A549 (cell line): ENCODE measurements at regions not wholly inside any gene's neighbourhood (a gene's known extent, or its start where the extent isn't known, plus 50 kb on each side); places are given as distances from the start of the nearest gene placed in this dataset.

Experiments used
- ATAC-seq, 2 experiments: fragments of 200-7000 bp in 1 of 2; fragments of >200 bp in 1 of 2; cut with Nextera tagmentation in 1 of 2; cut with Tn5 transposase in 1 of 2; 3 replicates each; pipeline versions ENCODE4 v1.8.0 to v1.9.1; 2018 to 2020; ENCODE audit warnings: mild to moderate bottlenecking in 1 of 2, moderate library complexity in 1 of 2
- CTCF ChIA-PET: fragments of 300-600 bp; sonication (Branson Sonifier 250); formaldehyde crosslinking; extraction: SDS; loops from one replicate; lab custom pipeline; 2021; ENCODE audit warnings: antibody characterized with exemption, inconsistent platforms; lab: Yijun Ruan, JAX
- POLR2A ChIA-PET: fragments of 350-600 bp; formaldehyde crosslinking; extraction: SDS; loops from one replicate; lab custom pipeline; 2021; ENCODE audit warnings: antibody characterized with exemption, inconsistent platforms; lab: Yijun Ruan, JAX
- DNase-seq, 2 experiments: peaks; one replicate each; pipeline versions ENCODE4 v3.0.0 to v3.0.0-alpha.2; 2011 to 2016; ENCODE audit warnings: low read depth in 1 of 2, low spot score in 1 of 2
- FAIRE-seq: peaks from 2 replicates; lab custom pipeline; 2011; peaks lifted over from hg19 to GRCh38; lab: Jason Lieb, UNC
- H3K27ac ChIP-seq, 2 experiments: fragments of >200 bp; sonication (Bioruptor Twin); formaldehyde crosslinking; 3 replicates each; pipeline ENCODE4 v1.5.1; 2016 to 2017
- H3K4me1 ChIP-seq: fragments of >200 bp; sonication (Bioruptor Twin); formaldehyde crosslinking; 3 replicates; pipeline ENCODE4 v1.6.1; 2016
- H3K4me2 ChIP-seq: fragments of >200 bp; sonication (Bioruptor Twin); formaldehyde crosslinking; 3 replicates; pipeline ENCODE4 v1.6.1; 2016
- H3K4me3 ChIP-seq: fragments of >200 bp; sonication (Bioruptor Twin); formaldehyde crosslinking; 3 replicates; pipeline ENCODE4 v1.5.1; 2016
- H3K9me3 ChIP-seq: fragments of >200 bp; sonication (Bioruptor Twin); formaldehyde crosslinking; 3 replicates; pipeline ENCODE4 v1.6.1; 2016
- BHLHE40 ChIP-seq: IDR thresholded peaks from 2 replicates; pipeline ENCODE4 v1.6.1; 2012; ENCODE audit warnings: low read depth, low read length, inconsistent platforms
- CBX2 ChIP-seq: fragments of 200-600 bp; sonication (generic); IDR thresholded peaks from 2 replicates; pipeline ENCODE4 v1.6.1; 2016; ENCODE audit warnings: low read depth, mild to moderate bottlenecking, borderline replicate concordance
- CHD2 ChIP-seq: fragments of 150-350 bp; IDR thresholded peaks from 2 replicates; pipeline ENCODE4 v1.6.1; 2014; ENCODE audit warnings: low read length; ENCODE audit not compliant: partially characterized antibody
- ELK1 ChIP-seq: fragments of 150-350 bp; IDR thresholded peaks from 2 replicates; pipeline ENCODE4 v1.6.1; 2014; ENCODE audit warnings: low read depth, mild to moderate bottlenecking, low read length
- EP300 ChIP-seq, 2 experiments: fragments of >200 bp; sonication (Bioruptor Twin); formaldehyde crosslinking; IDR thresholded peaks; 2 replicates in 1 of 2; 3 replicates in 1 of 2; pipeline ENCODE4 v1.6.1; 2016 to 2017
- FOSB ChIP-seq: fragments of 250-450 bp; sonication (Bioruptor Pico); IDR thresholded peaks from 2 replicates; pipeline ENCODE4 v1.5.0; 2020; ENCODE audit warnings: mild to moderate bottlenecking, moderate library complexity
- GATA3 ChIP-seq: IDR thresholded peaks from 2 replicates; pipeline ENCODE4 v1.6.1; 2012; ENCODE audit warnings: borderline replicate concordance
- HES2 ChIP-seq: fragments of >200 bp; sonication (Bioruptor Twin); formaldehyde crosslinking; IDR thresholded peaks from 2 replicates; pipeline ENCODE4 v1.6.1; 2016
- HEYL ChIP-seq: fragments of 250-450 bp; sonication (Bioruptor Pico); IDR thresholded peaks from 2 replicates; pipeline ENCODE4 v1.8.0; 2021; ENCODE audit warnings: mild to moderate bottlenecking, moderate library complexity
- JUNB ChIP-seq: fragments of >200 bp; sonication (Bioruptor Twin); formaldehyde crosslinking; IDR thresholded peaks from 2 replicates; pipeline ENCODE4 v1.6.1; 2016
- MAFK ChIP-seq: fragments of 450-650 bp; IDR thresholded peaks from 2 replicates; pipeline ENCODE4 v1.6.1; 2014; ENCODE audit not compliant: partially characterized antibody
- MYC ChIP-seq: IDR thresholded peaks from 2 replicates; pipeline ENCODE4 v1.6.1; 2012; ENCODE audit warnings: mild to moderate bottlenecking, inconsistent platforms, low read length, improper control_type of control experiment, borderline replicate concordance
- NFE2L2 ChIP-seq: fragments of 150-350 bp; conservative IDR thresholded peaks from 2 replicates; pipeline ENCODE4 v1.6.1; 2014; ENCODE audit warnings: low read length
- PHF8 ChIP-seq: fragments of 200-600 bp; sonication (generic); IDR thresholded peaks from 2 replicates; pipeline ENCODE4 v1.6.1; 2016; ENCODE audit warnings: low read depth, mild to moderate bottlenecking, antibody characterized with exemption, moderate library complexity, borderline replicate concordance
- POLR2AphosphoS2 ChIP-seq: conservative IDR thresholded peaks from 2 replicates; pipeline ENCODE4 v1.6.1; 2012; ENCODE audit warnings: low read length, improper control_type of control experiment, inconsistent platforms
- RAD21 ChIP-seq, 2 experiments: fragments of >200 bp in 1 of 2; sonication (Bioruptor Twin) in 1 of 2; formaldehyde crosslinking in 1 of 2; IDR thresholded peaks in 1 of 2; conservative IDR thresholded peaks in 1 of 2; 2 replicates in 1 of 2; 3 replicates in 1 of 2; pipeline ENCODE4 v1.6.1; 2012 to 2018; ENCODE audit warnings: inconsistent platforms in 1 of 2
- RARB ChIP-seq: fragments of 250-450 bp; sonication (Bioruptor Pico); IDR thresholded peaks from 2 replicates; pipeline ENCODE4 v1.8.0; 2021; ENCODE audit warnings: mild to moderate bottlenecking, moderate library complexity
- RCOR1 ChIP-seq: fragments of 150-350 bp; IDR thresholded peaks from 2 replicates; pipeline ENCODE4 v1.6.1; 2014; ENCODE audit warnings: antibody characterized with exemption, low read length, low read depth
- RFX5 ChIP-seq: fragments of 450-650 bp; IDR thresholded peaks from 2 replicates; pipeline ENCODE4 v1.7.1; 2014; ENCODE audit warnings: antibody characterized with exemption, mild to moderate bottlenecking, moderate library complexity
- TFCP2L1 ChIP-seq: fragments of 250-450 bp; sonication (Bioruptor Pico); IDR thresholded peaks from 2 replicates; pipeline ENCODE4 v1.5.0; 2021; ENCODE audit warnings: mild to moderate bottlenecking
- USF2 ChIP-seq: fragments of 450-650 bp; IDR thresholded peaks from 2 replicates; pipeline ENCODE4 v1.6.1; 2014; ENCODE audit warnings: antibody characterized with exemption
- ZC3H11A ChIP-seq: fragments of 450-650 bp; IDR thresholded peaks from 2 replicates; pipeline ENCODE4 v1.6.1; 2014; ENCODE audit warnings: antibody characterized with exemption, mild to moderate bottlenecking
- ZFP36 ChIP-seq: fragments of 450-650 bp; IDR thresholded peaks from 2 replicates; pipeline ENCODE4 v1.6.1; 2014; ENCODE audit warnings: borderline replicate concordance; ENCODE audit not compliant: partially characterized antibody
- ZNF302 ChIP-seq: fragments of 250-450 bp; sonication (Bioruptor Pico); IDR thresholded peaks from 2 replicates; pipeline ENCODE4 v1.9.0; 2021; ENCODE audit warnings: inconsistent platforms, mild to moderate bottlenecking, moderate library complexity
- WGBS: methylation state at CpG from one replicate; pipeline ENCODE4 v1.1.6; 2017; ENCODE audit errors: missing lambda C conversion rate; 5-methylcytosine and 5-hydroxymethylcytosine counted together
- TF ChIP-seq, protein P1 (sequence below): fragments of >200 bp; sonication (Bioruptor Twin); formaldehyde crosslinking; IDR thresholded peaks from 3 replicates; pipeline ENCODE4 v1.6.1; 2016
- TF ChIP-seq, protein P2 (sequence below): IDR thresholded peaks from 2 replicates; pipeline ENCODE4 v1.6.1; 2012
- TF ChIP-seq, protein P3 (sequence below): IDR thresholded peaks from 2 replicates; pipeline ENCODE4 v1.6.1; 2012
- TF ChIP-seq, protein P4 (sequence below): fragments of 250-450 bp; sonication (Bioruptor Pico); IDR thresholded peaks from 2 replicates; pipeline ENCODE4 v1.5.0; 2020; ENCODE audit warnings: low read depth, mild to moderate bottlenecking, moderate library complexity
- TF ChIP-seq, protein P5 (sequence below): IDR thresholded peaks from 2 replicates; pipeline ENCODE4 v1.6.1; 2012; ENCODE audit warnings: low read depth, borderline replicate concordance
- TF ChIP-seq, protein P6 (sequence below): fragments of 250-450 bp; sonication (Bioruptor Pico); IDR thresholded peaks from 2 replicates; pipeline ENCODE4 v1.5.0; 2021; ENCODE audit warnings: mild to moderate bottlenecking, moderate library complexity, borderline replicate concordance

- TF ChIP-seq RFX5: no peak
Observed at GRCh38 chr6:151740820-151741219, 66.7 kb upstream of the ESR1 start (continued).

- Histone ChIP-seq H3K4me1 (no peaks in the 10 kb centered on the region), H3K4me2 (no peak overlapping the region), H3K9me3 (no peaks in the 10 kb centered on the region), H3K4me3 (no peak overlapping the region), H3K27ac (no peak overlapping the region)
- ChIA-PET CTCF (no interaction called here), POLR2A (no interaction called here)
- DNase-seq (no peak), FAIRE-seq (no peak), ATAC-seq (no peak)
- TF ChIP-seq TFCP2L1 (CRISPR knock-in tag): no peak
- no peak for TF ChIP-seq HEYL
- TF ChIP-seq CBX2: no peak
- no peak for TF ChIP-seq RCOR1
- TF ChIP-seq MYC: no peak
- no peak for TF ChIP-seq GATA3
- TF ChIP-seq ZC3H11A: no peak
- no peak for TF ChIP-seq ZNF302 (CRISPR knock-in tag)
- no peak for TF ChIP-seq RARB (CRISPR knock-in tag)
- no peak for TF ChIP-seq ELK1
- TF ChIP-seq, protein P1, sequence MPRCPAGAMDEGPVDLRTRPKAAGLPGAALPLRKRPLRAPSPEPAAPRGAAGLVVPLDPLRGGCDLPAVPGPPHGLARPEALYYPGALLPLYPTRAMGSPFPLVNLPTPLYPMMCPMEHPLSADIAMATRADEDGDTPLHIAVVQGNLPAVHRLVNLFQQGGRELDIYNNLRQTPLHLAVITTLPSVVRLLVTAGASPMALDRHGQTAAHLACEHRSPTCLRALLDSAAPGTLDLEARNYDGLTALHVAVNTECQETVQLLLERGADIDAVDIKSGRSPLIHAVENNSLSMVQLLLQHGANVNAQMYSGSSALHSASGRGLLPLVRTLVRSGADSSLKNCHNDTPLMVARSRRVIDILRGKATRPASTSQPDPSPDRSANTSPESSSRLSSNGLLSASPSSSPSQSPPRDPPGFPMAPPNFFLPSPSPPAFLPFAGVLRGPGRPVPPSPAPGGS: no peak
- no peak for TF ChIP-seq FOSB (CRISPR knock-in tag)
- TF ChIP-seq EP300 (IDR thresholded peaks at IDR 0.05): no peak
- whole genome bisulfite sequencing: 11% methylated on average over 2 of the region's 2 CpGs
Observed at GRCh38 chr6:151747896-151748295, 59.6 kb upstream of the ESR1 start.

- ChIA-PET CTCF (interaction anchor here (1.4 kb wide), 1 partner anchor 14 kb away, joined by 4 read pairs; no protein-coding TSS in a partner anchor), POLR2A (no interaction called here)
- H3K9me3 ChIP-seq: no peaks in the 10 kb centered on the region
- H3K27ac ChIP-seq: no peak overlapping the region
- no peak for ATAC-seq
- no peak for DNase-seq
- H3K4me2 ChIP-seq: no peak overlapping the region
- WGBS: 38% methylated on average over 2 of the region's 2 CpGs
- FAIRE-seq: no peak
- no peak overlapping the region for H3K4me3 ChIP-seq
- no peaks in the 10 kb centered on the region for H3K4me1 ChIP-seq
- TF ChIP-seq ZNF302 (CRISPR knock-in tag) (no peak), NFE2L2 (no peak), ZFP36 (no peak), BHLHE40 (no peak), RARB (CRISPR knock-in tag) (no peak), RAD21 (conservative IDR thresholded peaks at IDR 0.05 in 1 of 2, IDR thresholded peaks at IDR 0.05 in 1 of 2) (no peak), HES2 (no peak), CHD2 (no peak), PHF8 (no peak), RCOR1 (no peak), POLR2AphosphoS2 (no peak), USF2 (no peak), MAFK (no peak), JUNB (no peak)
- TF ChIP-seq, protein P2, sequence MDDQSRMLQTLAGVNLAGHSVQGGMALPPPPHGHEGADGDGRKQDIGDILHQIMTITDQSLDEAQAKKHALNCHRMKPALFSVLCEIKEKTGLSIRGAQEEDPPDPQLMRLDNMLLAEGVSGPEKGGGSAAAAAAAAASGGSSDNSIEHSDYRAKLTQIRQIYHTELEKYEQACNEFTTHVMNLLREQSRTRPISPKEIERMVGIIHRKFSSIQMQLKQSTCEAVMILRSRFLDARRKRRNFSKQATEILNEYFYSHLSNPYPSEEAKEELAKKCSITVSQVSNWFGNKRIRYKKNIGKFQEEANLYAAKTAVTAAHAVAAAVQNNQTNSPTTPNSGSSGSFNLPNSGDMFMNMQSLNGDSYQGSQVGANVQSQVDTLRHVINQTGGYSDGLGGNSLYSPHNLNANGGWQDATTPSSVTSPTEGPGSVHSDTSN: no peak
- TF ChIP-seq, protein P3, sequence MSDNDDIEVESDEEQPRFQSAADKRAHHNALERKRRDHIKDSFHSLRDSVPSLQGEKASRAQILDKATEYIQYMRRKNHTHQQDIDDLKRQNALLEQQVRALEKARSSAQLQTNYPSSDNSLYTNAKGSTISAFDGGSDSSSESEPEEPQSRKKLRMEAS: no peak
- TF ChIP-seq, protein P4, sequence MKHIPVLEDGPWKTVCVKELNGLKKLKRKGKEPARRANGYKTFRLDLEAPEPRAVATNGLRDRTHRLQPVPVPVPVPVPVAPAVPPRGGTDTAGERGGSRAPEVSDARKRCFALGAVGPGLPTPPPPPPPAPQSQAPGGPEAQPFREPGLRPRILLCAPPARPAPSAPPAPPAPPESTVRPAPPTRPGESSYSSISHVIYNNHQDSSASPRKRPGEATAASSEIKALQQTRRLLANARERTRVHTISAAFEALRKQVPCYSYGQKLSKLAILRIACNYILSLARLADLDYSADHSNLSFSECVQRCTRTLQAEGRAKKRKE (CRISPR knock-in tag): no peak
- TF ChIP-seq, protein P5, sequence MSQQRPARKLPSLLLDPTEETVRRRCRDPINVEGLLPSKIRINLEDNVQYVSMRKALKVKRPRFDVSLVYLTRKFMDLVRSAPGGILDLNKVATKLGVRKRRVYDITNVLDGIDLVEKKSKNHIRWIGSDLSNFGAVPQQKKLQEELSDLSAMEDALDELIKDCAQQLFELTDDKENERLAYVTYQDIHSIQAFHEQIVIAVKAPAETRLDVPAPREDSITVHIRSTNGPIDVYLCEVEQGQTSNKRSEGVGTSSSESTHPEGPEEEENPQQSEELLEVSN: no peak
- TF ChIP-seq, protein P6, sequence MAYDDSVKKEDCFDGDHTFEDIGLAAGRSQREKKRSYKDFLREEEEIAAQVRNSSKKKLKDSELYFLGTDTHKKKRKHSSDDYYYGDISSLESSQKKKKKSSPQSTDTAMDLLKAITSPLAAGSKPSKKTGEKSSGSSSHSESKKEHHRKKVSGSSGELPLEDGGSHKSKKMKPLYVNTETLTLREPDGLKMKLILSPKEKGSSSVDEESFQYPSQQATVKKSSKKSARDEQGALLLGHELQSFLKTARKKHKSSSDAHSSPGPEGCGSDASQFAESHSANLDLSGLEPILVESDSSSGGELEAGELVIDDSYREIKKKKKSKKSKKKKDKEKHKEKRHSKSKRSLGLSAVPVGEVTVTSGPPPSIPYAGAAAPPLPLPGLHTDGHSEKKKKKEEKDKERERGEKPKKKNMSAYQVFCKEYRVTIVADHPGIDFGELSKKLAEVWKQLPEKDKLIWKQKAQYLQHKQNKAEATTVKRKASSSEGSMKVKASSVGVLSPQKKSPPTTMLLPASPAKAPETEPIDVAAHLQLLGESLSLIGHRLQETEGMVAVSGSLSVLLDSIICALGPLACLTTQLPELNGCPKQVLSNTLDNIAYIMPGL (CRISPR knock-in tag): no peak
Observed at GRCh38 chr6:151749341-151749740, 58.1 kb upstream of the ESR1 start.
